ENCODE measurements at regions not wholly inside any gene's neighbourhood (a gene's known extent, or its start where the extent isn't known, plus 50 kb on each side); places are given as distances from the start of the nearest gene placed in this dataset.
"Not testable (repeated sequence)": the region's sequence is repeated elsewhere in the genome, so short reads cannot be mapped to it uniquely, and the experiment has no call there.

DNA sequence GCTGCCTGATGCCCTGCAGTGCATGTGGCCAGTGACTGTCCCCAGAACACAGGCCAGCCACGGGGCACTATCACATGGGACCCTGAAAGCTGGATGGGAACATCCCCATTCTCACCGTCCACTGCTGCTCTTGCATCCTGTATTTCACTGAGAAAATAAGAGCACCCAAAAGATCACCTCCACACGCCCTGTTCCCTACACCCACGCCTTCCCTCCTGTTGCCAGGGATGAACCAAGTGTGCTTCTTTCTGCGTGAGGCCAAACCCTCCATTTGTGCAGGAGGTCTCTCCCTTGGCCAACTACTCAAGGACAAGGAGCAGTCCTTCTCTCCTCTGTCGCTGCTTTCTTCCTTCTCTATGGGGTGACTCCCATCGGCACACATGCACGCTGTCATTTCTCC is 118.3 kb downstream of the LRRC37A3 start:
- H3K36me3 ChIP-seq (ENCODE audit: control insufficient read depth in 5 of 5, insufficient read depth in 5 of 5, low read length in 5 of 5) = peaks cover 0 to 48% (median 17%) of the 10 kb centered on the region in 5 donors

DNA sequence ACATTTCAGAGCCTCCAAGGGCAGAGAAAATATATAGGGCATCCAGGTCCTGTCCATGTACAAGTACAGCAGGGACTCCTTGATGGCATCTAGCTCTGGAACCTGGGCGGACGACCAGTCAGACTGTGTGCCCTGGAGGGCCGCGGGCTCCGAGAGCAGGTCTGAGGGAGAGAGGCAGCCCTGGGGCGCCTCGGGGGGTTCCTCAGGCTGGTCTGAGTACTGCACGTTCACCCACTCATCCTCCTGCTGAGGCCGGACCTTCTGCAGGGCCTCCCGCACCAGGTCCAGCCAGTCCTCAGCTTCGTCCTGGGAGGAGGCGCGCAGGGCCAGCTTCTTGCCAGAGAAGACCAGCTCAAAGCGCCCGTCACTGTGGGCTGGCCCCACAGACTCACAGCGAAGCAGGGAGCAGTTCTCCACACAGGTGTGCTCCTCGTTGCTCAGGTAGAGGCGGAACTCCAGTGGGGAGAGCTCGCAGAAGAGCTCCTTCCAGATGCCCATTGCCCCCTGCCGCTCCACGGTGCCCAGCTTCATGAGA is 118.8 kb downstream of the LRRC37A3 start:
- H3K9ac ChIP-seq (ENCODE audit: low read length in 5 of 5) = not testable (repeated sequence)

More for the DNA sequence above, 118.3 kb downstream of the LRRC37A3 start:
- H3K4me1 ChIP-seq (ENCODE audit: control insufficient read depth in 5 of 5, insufficient read depth in 5 of 5, low read length in 5 of 5); H3K27me3 ChIP-seq (ENCODE audit: control insufficient read depth in 5 of 5, insufficient read depth in 4 of 5, low read length in 5 of 5); H3K9ac ChIP-seq (ENCODE audit: low read length in 5 of 5); H3K9me3 ChIP-seq (ENCODE audit: control insufficient read depth in 5 of 5, low read length in 5 of 5); H3K4me3 ChIP-seq (ENCODE audit: low read depth in 1 of 5, low read length in 5 of 5); H3K27ac ChIP-seq (ENCODE audit: low read depth, low read length): not testable (repeated sequence)

DNA sequence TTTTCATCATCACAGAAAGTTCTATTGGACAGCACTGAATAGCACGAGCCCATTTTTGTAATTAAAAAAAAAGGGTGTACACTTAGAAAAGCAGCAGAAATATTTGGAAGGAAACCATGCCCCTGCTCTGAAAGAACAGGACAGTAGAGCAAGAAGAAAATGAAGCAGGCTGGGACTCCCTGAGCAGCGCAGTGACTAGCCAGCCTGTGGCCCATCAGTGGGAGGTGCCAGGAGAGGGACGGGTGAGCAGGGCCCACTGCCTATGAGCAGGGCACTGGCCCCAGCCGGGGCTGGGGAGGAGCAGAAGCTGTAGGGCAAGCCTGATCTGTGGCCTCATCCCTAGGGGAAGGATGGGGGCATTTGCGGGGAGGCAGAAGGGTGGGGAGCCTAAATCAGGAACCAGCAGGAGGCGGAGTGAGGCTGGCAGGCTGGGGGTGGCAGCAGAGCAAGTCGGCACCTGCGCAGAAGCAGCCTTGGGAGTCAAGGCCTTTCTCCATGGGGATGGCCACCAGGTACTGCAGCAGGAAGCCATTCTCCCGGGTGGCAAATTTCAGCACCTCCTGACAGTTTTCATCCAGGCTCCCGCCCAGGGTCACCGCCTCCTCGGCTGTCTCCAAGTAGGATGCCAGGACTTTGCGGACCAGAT is 119.6 kb downstream of the LRRC37A3 start:
- not testable (repeated sequence) for H3K27me3 ChIP-seq (ENCODE audit: control insufficient read depth in 5 of 5, insufficient read depth in 4 of 5, low read length in 5 of 5); H3K9ac ChIP-seq (ENCODE audit: low read length in 5 of 5); H3K9me3 ChIP-seq (ENCODE audit: control insufficient read depth in 5 of 5, low read length in 5 of 5); H3K4me3 ChIP-seq (ENCODE audit: low read depth in 1 of 5, low read length in 5 of 5); H3K4me1 ChIP-seq (ENCODE audit: control insufficient read depth in 5 of 5, insufficient read depth in 5 of 5, low read length in 5 of 5); H3K27ac ChIP-seq (ENCODE audit: low read depth, low read length)
- peaks cover 0 to 48% (median 17%) of the 10 kb centered on the region in 5 donors for H3K36me3 ChIP-seq (ENCODE audit: control insufficient read depth in 5 of 5, insufficient read depth in 5 of 5, low read length in 5 of 5)

More for the DNA sequence above, 118.8 kb downstream of the LRRC37A3 start:
- H3K4me1 ChIP-seq (ENCODE audit: control insufficient read depth in 5 of 5, insufficient read depth in 5 of 5, low read length in 5 of 5); H3K4me3 ChIP-seq (ENCODE audit: low read depth in 1 of 5, low read length in 5 of 5); H3K9me3 ChIP-seq (ENCODE audit: control insufficient read depth in 5 of 5, low read length in 5 of 5); H3K27ac ChIP-seq (ENCODE audit: low read depth, low read length); H3K27me3 ChIP-seq (ENCODE audit: control insufficient read depth in 5 of 5, insufficient read depth in 4 of 5, low read length in 5 of 5): not testable (repeated sequence)
- peaks cover 0 to 48% (median 17%) of the 10 kb centered on the region in 5 donors for H3K36me3 ChIP-seq (ENCODE audit: control insufficient read depth in 5 of 5, insufficient read depth in 5 of 5, low read length in 5 of 5)

DNA sequence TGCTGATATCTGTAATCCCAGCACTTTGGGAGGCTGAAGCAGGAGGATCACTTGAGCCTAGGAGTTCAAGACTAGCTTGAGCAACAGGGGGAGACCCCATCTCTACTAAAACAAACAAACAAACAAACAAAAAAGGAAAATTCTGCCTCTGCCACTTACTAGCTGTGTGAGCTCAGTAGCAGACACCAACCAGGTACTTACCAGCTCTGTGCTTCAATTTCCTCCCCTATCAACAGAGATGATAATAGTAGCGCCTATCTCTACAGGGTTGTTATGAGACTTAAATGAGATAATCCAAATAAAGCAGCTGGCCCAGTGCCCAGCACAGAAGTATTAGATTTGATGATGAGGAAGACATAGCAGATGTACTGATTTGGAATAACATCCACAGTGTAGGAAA is 120.3 kb downstream of the LRRC37A3 start:
- peaks cover 0 to 53% (median 17%) of the 10 kb centered on the region in 5 donors for H3K36me3 ChIP-seq (ENCODE audit: control insufficient read depth in 5 of 5, insufficient read depth in 5 of 5, low read length in 5 of 5)
- H3K27ac ChIP-seq (ENCODE audit: low read depth, low read length); H3K27me3 ChIP-seq (ENCODE audit: control insufficient read depth in 5 of 5, insufficient read depth in 4 of 5, low read length in 5 of 5); H3K9ac ChIP-seq (ENCODE audit: low read length in 5 of 5); H3K4me3 ChIP-seq (ENCODE audit: low read depth in 1 of 5, low read length in 5 of 5); H3K9me3 ChIP-seq (ENCODE audit: control insufficient read depth in 5 of 5, low read length in 5 of 5); H3K4me1 ChIP-seq (ENCODE audit: control insufficient read depth in 5 of 5, insufficient read depth in 5 of 5, low read length in 5 of 5): not testable (repeated sequence)

DNA sequence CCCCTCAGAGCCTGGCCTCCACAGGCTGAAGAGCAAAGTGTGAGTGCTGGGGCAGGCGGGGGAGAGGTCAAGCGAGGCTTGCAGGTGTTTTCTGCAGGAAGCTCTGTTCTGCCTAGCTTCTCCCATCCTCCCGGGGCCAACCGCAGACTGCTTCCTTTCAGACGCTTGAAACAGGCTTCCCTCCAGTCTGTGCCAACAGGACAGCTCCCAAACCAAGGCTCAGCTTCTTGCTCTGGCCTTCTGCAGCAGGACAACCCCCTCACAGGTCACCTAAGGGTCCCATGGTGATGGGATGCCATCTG is 120.8 kb downstream of the LRRC37A3 start:
- H3K27ac ChIP-seq (ENCODE audit: low read depth, low read length); H3K9ac ChIP-seq (ENCODE audit: low read length in 5 of 5); H3K9me3 ChIP-seq (ENCODE audit: control insufficient read depth in 5 of 5, low read length in 5 of 5); H3K4me3 ChIP-seq (ENCODE audit: low read depth in 1 of 5, low read length in 5 of 5); H3K27me3 ChIP-seq (ENCODE audit: control insufficient read depth in 5 of 5, insufficient read depth in 4 of 5, low read length in 5 of 5); H3K4me1 ChIP-seq (ENCODE audit: control insufficient read depth in 5 of 5, insufficient read depth in 5 of 5, low read length in 5 of 5): not testable (repeated sequence)
- peaks cover 0 to 54% (median 17%) of the 10 kb centered on the region in 5 donors for H3K36me3 ChIP-seq (ENCODE audit: control insufficient read depth in 5 of 5, insufficient read depth in 5 of 5, low read length in 5 of 5)

DNA sequence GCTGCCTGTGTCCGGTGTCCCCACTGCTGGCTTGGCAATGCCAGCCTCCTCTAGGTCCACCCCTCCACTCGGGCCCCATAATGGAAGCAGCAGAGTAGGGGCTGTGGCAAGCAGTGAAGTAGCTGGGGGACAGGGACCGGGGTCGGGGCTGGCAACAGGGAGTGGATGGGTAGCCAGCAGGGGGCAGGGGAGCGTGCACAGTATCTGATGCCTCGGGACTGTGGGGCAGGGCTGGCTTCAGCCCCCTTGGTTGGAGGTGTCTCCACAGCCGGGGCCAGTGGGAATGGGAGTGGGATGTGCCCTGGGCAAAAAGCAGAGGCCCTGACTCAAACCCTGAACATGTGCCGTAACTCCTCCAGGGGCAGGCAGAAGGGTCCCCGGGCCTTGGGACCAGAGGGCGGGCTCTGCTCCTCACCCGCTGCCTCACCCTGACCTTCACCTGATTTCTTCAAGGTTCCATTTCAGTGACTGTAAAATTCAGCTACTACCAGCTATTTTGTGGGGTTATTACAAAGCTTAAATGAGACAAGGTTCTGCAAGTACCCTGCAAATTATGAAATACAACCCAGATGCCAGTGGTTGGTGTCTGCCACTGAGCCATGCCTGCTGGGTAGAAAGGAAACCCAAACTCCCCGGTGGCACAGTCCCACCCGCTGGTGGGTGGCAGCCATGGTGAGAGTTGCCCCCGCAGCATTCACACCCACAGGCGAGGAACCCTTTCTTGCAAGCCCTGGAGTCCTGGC is 121.4 kb downstream of the LRRC37A3 start:
- not testable (repeated sequence) for H3K4me1 ChIP-seq (ENCODE audit: control insufficient read depth in 5 of 5, insufficient read depth in 5 of 5, low read length in 5 of 5); H3K9me3 ChIP-seq (ENCODE audit: control insufficient read depth in 5 of 5, low read length in 5 of 5); H3K4me3 ChIP-seq (ENCODE audit: low read depth in 1 of 5, low read length in 5 of 5); H3K9ac ChIP-seq (ENCODE audit: low read length in 5 of 5); H3K27ac ChIP-seq (ENCODE audit: low read depth, low read length); H3K27me3 ChIP-seq (ENCODE audit: control insufficient read depth in 5 of 5, insufficient read depth in 4 of 5, low read length in 5 of 5)
- H3K36me3 ChIP-seq (ENCODE audit: control insufficient read depth in 5 of 5, insufficient read depth in 5 of 5, low read length in 5 of 5) = peaks cover 0 to 50% (median 17%) of the 10 kb centered on the region in 5 donors

DNA sequence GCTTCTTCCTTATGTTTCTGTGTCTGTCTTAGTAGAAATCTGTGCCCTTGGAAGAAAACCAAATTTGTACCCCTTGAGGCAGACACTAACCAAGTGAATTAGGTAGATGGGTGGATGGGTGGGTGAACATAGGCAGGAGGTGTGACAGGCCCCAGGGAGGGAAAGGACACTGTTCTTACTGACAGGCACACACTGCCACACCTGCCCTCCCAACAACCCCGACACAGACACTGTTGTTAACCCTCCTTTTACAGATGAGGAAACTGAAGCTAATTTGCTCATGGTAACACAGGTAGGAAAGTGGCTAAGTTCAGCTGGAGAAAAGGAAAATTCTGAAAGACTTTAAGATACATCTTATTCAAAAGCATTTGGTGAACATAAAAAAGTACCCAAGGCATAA is 123.9 kb downstream of the LRRC37A3 start:
- H3K4me3 ChIP-seq (ENCODE audit: low read depth in 1 of 5, low read length in 5 of 5); H3K27ac ChIP-seq (ENCODE audit: low read depth, low read length); H3K27me3 ChIP-seq (ENCODE audit: control insufficient read depth in 5 of 5, insufficient read depth in 4 of 5, low read length in 5 of 5); H3K9ac ChIP-seq (ENCODE audit: low read length in 5 of 5); H3K9me3 ChIP-seq (ENCODE audit: control insufficient read depth in 5 of 5, low read length in 5 of 5): not testable (repeated sequence)
- H3K36me3 ChIP-seq (ENCODE audit: control insufficient read depth in 5 of 5, insufficient read depth in 5 of 5, low read length in 5 of 5) = peaks cover 0 to 52% (median 15%) of the 10 kb centered on the region in 5 donors
- peaks cover 0 to 18% (median 3%) of the 10 kb centered on the region in 5 donors for H3K4me1 ChIP-seq (ENCODE audit: control insufficient read depth in 5 of 5, insufficient read depth in 5 of 5, low read length in 5 of 5)

DNA sequence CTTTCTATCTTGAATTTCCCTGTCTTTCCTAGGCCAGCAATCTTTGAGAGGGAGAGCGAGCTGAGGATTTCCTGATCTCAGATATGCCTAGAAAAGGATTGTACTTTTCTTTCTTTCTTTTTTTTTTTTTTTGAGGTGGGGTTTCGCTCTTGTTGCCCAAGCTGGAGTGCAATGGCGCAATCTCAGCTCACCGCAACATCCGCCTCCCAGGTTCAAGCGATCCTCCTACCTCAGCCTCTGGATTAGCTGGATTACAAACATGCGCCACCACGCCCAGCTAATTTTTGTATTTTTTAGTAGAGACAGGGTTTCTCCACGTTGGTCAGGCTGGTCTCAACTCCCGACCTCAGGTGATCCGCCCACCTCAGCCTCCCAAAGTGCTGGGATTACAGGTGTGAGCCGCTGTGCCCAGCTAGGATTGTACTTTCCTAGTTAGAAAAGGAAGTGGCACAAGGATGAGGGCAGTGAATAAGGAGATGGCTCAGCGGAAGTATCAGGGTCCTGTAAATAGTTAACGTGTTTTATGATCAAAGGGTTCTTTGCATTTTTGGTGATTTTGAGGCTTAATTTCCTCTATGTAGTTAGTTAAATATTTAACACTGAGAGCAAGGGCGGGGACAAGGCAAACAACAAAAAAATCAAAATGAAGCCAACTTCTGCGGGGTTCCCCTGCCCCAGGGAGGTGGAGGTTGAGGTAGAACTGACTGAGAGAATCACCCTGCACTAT is 124.6 kb downstream of the LRRC37A3 start:
- not testable (repeated sequence) for H3K27ac ChIP-seq (ENCODE audit: low read depth, low read length); H3K27me3 ChIP-seq (ENCODE audit: control insufficient read depth in 5 of 5, insufficient read depth in 4 of 5, low read length in 5 of 5); H3K4me3 ChIP-seq (ENCODE audit: low read depth in 1 of 5, low read length in 5 of 5); H3K9ac ChIP-seq (ENCODE audit: low read length in 5 of 5); H3K9me3 ChIP-seq (ENCODE audit: control insufficient read depth in 5 of 5, low read length in 5 of 5)
- Histone ChIP-seq H3K4me1 (ENCODE audit: control insufficient read depth in 5 of 5, insufficient read depth in 5 of 5, low read length in 5 of 5) (peaks cover 0 to 18% (median 3%) of the 10 kb centered on the region in 5 donors), H3K36me3 (ENCODE audit: control insufficient read depth in 5 of 5, insufficient read depth in 5 of 5, low read length in 5 of 5) (peaks cover 0 to 50% (median 14%) of the 10 kb centered on the region in 5 donors)

DNA sequence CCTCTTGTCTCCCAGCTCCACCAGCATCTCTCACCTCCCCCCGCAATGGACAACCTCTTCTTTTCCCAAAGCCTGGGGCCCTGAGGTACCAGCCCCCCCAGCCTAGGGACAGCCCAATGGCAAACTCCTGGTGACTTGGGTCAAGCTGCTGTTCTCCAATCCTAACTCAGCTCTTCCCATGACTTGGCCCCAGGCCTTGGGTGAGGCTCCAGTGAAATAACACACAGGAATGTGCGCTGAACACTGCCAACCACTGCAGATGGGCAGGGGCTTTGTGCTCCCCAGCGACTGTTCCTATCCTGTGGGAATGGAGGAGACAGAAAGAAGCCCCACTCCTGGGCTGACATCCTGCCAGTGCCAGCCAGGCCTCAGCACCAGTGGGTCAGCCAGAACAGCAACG is 125.2 kb downstream of the LRRC37A3 start:
- H3K27me3 ChIP-seq (ENCODE audit: control insufficient read depth in 5 of 5, insufficient read depth in 4 of 5, low read length in 5 of 5); H3K9me3 ChIP-seq (ENCODE audit: control insufficient read depth in 5 of 5, low read length in 5 of 5); H3K27ac ChIP-seq (ENCODE audit: low read depth, low read length); H3K9ac ChIP-seq (ENCODE audit: low read length in 5 of 5); H3K4me3 ChIP-seq (ENCODE audit: low read depth in 1 of 5, low read length in 5 of 5): not testable (repeated sequence)
- Histone ChIP-seq H3K36me3 (ENCODE audit: control insufficient read depth in 5 of 5, insufficient read depth in 5 of 5, low read length in 5 of 5) (peaks cover 0 to 46% (median 10%) of the 10 kb centered on the region in 5 donors), H3K4me1 (ENCODE audit: control insufficient read depth in 5 of 5, insufficient read depth in 5 of 5, low read length in 5 of 5) (peaks cover 0 to 18% (median 3%) of the 10 kb centered on the region in 5 donors)
